Astrocyte (in vitro differentiated cells and primary cell): ENCODE measurements at regions not wholly inside any gene's neighbourhood (a gene's known extent, or its start where the extent isn't known, plus 50 kb on each side); places are given as distances from the start of the nearest gene placed in this dataset.

ENCODE experiments used
- EZH2 ChIP-seq: IDR thresholded peaks from 2 replicates; pipeline ENCODE4 v1.6.1; 2012; ENCODE audit warnings: mild to moderate bottlenecking, low read length, inconsistent platforms; ENCODE audit not compliant: insufficient read depth
- TF ChIP-seq, protein P1 (sequence below): IDR thresholded peaks from 2 replicates; pipeline ENCODE4 v1.5.1; 2011; ENCODE audit warnings: low read depth, mild to moderate bottlenecking, inconsistent platforms, low read length, moderate library complexity; ENCODE audit not compliant: insufficient read depth

- TF ChIP-seq, protein P1, sequence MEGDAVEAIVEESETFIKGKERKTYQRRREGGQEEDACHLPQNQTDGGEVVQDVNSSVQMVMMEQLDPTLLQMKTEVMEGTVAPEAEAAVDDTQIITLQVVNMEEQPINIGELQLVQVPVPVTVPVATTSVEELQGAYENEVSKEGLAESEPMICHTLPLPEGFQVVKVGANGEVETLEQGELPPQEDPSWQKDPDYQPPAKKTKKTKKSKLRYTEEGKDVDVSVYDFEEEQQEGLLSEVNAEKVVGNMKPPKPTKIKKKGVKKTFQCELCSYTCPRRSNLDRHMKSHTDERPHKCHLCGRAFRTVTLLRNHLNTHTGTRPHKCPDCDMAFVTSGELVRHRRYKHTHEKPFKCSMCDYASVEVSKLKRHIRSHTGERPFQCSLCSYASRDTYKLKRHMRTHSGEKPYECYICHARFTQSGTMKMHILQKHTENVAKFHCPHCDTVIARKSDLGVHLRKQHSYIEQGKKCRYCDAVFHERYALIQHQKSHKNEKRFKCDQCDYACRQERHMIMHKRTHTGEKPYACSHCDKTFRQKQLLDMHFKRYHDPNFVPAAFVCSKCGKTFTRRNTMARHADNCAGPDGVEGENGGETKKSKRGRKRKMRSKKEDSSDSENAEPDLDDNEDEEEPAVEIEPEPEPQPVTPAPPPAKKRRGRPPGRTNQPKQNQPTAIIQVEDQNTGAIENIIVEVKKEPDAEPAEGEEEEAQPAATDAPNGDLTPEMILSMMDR, result no peak
- no peak for TF ChIP-seq EZH2
Observed at GRCh38 chr18:71250191-71250590, 961.3 kb downstream of the SOCS6 start.
